GM19351 (cell line): ENCODE measurements at regions not wholly inside any gene's neighbourhood (a gene's known extent, or its start where the extent isn't known, plus 50 kb on each side); places are given as distances from the start of the nearest gene placed in this dataset.

ENCODE experiments used
- ATAC-seq: cut with Tn5 transposase; IDR thresholded peaks from one replicate; pipeline ENCODE4 v1.9.1; 2021; ENCODE audit warnings: mild to moderate bottlenecking, moderate library complexity; ENCODE audit not compliant: unreplicated experiment

DNA sequence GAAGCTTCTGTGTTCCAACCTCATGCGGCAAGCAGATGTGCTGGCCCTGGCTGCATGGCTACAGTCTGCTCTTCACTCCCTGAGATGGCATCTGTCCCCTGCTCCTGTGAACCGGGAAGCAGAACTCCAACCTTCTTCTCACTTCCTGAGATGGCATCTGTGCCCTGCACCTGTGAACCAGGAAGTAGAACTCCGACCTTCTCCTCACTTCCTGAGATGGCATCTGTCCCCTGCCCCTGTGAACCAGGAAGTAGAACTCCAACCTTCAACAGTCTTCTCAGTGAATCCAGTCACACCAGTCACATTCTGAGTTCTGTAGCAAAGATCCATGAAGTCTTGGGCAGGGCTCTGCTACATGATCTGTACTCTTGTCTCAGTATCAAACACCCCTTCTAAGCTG is 887.2 kb upstream of the KLHL29 start:
- ATAC-seq = no peak

DNA sequence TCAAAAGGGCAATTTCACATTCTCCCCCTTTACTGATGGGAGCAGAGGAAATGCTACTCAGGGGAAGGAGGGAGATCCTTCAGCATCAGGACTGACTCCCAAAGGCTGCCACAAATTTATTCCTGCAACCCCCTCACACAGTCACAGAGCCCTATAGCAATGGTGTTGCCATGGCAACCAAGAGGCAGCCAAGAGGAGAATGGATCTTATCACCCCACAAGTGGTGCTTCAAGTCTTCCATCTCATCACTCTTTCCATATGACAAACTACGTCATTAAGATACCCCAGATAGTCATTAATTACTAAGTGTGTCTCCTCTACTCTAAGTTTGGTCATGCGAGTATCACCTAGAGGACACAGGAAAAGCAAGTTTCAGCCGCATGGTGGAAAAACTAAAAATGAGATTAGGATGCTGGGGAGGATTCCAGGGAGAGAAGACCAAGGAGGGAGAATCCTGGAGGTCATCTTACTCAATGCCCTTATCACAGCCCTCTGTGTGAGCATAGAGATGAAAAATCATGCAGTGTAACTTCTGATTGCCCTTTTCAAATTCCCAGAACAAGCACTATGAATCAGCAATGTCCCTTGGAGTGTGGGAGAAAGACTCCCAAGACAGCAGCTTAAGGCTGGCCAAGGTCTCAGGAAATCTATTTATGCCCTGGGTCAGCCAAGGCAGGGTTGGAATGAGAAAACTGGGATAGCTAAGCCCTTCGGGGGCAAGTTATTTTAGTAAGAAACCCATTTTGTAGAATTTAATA is 885.7 kb upstream of the KLHL29 start:
- ATAC-seq = no peak

DNA sequence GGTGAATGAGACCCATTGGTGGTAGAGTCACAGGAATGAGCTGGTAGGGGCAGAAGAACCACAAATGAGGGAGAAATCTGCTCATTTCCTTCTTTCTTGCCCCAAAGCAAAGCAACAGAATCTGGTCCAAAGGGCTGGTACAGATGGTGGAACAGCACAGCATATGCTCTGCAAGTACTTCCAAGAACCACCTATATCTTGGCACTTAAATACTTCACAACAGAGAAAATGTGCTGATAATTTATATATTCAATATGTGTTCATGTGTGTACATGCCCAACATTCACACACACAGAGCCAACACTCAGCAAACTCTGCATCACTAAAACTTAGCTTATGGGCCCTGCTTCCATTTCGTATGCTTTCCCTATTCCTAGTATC is 884.4 kb upstream of the KLHL29 start:
- ATAC-seq = no peak

DNA sequence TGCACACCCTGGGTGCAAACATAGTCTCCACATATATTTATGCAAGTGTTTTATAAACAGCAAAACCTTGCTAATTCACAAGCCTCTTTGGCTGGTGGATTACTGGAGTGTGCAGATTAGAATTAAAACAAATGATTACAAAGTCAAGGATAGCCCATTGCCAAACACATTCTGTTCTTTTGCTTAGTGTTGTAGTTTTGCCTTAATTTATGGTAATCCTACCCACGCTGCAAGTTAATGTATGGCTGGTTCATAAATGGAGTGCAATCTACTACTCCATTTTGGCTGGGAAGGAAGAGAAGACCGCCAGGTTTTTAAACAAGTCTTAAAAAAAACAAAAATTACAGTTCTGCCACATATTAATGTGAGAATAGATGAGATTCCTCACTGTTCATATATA is 883.1 kb upstream of the KLHL29 start:
- no peak for ATAC-seq

DNA sequence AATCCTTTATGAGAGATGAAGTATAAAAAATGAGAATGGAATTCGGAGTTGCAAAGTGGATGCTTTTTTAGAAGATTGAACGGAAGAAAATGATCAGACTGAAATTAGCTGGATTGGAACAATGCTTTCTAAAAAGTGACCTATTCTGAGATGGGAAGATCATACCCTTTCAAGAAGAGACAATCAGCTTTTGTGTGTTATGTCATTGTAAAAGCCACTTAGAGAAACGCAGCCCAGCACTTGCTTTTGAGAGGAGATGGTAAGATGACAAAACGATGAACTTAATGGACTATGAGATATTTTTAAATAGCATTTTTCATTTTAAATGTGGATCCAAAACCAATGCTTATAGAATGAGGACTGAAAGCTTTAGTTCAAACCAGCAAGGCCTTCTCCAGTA is 871.4 kb upstream of the KLHL29 start:
- no peak for ATAC-seq

DNA sequence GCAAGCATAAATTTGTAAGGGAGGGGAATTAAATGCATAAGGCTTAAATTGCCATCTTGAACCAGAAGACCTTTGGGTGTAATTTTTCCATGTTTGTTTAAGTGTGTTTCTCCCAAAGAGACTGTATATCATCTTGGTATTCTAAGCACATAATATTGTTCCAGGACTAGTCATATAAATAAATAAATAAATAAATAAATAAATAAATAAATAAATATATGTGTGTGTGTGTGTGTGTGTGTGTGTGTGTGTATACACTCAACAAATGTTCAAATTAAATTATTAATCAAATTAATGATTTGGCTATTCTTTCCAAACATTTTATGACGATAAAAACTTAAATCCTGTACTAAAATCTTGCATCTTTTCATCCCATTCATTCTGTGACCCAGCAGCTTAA is 867.8 kb upstream of the KLHL29 start:
- no peak for ATAC-seq

DNA sequence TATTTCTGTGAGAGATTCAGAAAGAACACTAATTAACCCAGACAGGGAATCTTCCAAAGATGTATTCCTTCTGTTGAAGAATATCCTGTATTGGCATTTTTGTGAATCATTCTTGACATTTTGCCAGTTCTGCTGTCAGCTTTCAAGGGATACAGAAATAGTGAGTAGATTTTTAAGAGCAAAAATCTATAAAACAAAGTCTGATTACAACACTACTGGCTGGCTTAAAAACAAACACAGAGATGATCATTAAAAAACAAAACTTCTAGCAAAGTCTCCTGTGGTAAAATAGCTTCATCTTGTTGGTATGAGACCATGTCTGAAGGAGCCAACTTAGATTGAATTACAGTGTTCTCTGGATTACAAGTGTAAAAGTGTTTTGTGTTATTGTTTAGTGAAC is 866.3 kb upstream of the KLHL29 start:
- no peak for ATAC-seq

DNA sequence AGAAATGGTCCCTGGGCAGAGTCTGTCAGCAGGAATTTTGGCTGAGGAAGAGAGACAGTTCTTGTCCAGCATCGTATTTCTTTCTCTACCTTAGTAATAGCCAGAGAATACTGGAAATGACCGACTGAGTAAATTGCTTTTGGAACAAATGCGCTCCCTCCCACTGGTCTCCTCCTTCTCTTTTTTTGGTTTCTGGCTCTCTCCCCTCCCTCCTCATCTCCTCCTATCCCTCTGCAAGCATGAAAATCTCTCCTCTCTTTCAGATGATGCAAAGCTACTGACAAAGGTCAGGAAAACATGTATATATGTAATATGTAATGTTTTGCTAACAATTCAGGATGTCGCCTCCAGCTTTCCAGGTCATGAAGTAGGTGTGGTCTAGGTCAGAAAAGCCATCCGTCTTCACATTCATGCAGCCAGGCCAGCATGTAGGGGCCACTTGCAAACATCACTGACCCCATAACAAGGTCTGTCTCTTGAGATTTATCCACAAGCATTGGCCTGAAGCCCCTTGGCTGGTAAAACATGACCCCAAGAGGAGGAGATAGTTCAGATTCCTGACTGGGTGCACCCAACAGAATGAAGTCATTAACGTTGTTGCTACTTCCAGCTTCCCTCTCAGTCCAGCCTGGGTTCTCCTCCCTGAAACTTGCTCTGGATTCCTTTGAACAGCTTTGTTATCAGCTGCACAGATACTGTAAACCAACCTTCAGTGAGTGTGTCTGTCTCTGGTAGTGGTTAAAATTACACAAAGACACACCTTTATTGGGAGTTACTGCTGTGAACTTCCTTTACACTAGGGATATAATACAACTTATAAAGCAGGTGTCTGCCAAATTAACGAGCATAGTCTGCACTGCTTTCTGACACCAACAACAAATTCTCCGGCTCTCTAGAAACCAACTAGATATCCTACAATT is 864.4 kb upstream of the KLHL29 start:
- no peak for ATAC-seq

DNA sequence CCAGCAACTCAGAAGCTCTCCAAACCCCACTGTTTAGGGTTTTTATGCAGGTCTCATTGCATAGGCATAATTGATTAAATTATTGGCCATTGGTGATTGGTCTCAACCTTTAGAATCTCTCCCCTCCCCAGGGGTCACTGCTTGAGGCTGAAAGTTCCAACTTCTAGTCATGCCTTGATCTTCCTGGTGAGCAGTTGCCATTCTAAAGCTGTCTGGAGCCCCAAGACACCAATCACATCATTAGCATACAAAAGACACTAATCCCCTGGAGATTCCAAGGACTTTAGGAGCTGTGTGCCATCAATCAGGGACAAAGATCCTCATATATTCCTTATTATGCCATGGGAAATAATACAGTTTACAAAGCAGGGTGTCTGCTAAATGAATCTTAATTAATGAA is 863.4 kb upstream of the KLHL29 start:
- no peak for ATAC-seq

DNA sequence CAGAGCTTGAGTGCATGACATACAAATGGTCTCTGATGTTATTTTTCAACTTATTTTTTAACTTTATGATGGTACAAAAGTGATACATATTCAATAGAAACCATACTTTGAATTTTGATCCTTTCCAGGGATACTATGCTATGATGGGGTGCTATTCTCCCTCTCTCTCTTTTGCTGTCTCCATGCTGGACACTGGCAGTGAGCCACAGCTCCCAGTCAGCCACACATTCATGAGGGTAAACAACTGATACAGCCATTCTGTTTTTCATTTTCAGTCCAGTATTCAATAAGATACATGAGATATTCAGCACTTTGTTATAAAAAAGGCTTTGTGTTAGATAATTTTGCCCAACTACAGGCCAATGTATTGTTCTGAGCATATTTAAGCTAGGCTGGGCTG is 859.3 kb upstream of the KLHL29 start:
- ATAC-seq = no peak

DNA sequence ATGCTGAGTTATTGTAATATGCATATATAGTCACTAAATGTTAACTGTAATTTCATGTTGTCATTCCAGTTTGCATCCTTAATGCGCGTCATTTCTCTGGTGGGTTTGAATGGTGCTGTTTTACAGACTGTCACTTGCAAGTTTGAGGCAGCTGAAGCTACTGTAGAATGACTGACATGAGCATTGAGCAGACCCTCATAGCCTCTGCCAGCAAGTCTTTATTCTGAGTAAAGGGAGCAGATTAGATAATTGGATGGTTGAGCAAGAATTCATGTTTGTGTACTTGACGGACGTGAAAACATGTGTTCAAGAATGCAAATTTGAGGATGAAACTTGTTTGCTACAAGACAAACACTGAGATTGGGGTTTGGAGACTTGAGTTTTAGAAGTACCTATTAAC is 854.8 kb upstream of the KLHL29 start:
- no peak for ATAC-seq

DNA sequence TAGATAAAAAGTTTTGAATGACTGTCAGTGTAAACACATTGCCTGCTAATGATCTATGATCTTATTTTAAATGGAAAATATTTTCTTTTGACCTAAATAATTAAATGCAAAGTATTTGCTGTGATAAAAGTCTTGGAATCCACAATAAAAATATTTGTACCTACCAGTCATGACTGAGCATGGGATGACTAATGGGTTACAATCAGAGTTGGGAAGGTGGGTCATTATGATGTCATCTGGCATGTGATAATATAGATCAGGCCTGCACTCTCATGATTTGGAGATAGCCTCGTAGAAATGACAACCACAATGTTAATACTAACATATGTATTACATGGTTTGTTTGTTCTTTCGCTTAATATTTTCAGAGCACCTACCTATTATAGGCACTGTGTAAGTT is 848.8 kb upstream of the KLHL29 start:
- ATAC-seq = no peak

DNA sequence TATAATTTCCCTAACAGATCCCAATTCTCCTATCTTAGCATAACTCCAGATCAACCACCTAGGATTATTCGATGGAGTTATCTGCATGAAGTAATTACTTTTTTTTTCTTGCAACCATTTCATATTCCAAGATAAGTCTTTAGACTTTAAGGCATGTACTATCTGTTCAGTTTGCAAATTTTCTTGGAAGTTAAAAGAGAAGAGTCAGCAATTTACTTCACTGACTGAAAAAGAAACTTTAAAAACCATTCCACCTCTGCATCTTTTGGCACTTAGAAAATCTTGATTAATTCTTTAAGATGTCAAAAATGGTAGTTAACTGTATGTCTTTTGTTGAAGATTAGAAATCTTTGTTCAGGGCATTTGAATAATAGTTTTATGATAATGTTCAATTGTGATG is 830.5 kb upstream of the KLHL29 start:
- no peak for ATAC-seq

DNA sequence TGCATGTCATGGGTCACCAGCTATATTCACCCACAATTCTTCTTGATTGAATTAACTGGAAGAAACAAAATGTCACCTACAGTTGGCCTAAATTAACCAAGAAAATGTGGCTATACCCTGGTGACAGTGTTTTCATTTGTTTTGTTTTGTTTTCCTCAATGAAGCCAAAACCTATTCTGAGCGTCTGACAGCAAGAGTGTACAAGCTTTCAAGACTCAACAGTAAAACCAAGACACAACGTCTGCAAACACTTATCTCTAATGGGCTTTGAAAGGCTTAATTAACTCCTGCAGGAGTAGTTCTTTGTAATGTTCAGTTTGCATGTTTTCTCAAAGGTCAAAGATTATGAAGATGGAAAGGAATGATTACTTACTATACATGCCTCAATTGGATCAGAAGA is 827.6 kb upstream of the KLHL29 start:
- no peak for ATAC-seq

DNA sequence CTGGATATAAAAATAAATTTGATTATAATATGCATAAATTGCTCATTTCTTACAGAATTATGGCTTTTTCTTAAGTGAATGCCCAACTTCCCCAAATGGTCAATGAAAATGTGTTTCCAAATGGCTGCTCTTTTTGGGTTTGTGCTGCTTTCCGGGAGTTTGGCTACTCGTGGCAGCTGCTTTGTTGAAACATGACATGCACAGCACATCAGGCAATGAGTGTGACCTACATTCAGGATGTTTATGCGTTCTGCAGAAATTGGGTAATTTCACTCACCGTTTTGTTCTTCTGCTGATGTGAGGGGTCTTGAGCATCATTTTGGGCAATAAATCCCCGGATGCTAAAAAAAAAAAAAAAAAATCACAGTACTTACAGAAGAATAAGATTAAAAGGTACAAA is 825.0 kb upstream of the KLHL29 start:
- no peak for ATAC-seq

DNA sequence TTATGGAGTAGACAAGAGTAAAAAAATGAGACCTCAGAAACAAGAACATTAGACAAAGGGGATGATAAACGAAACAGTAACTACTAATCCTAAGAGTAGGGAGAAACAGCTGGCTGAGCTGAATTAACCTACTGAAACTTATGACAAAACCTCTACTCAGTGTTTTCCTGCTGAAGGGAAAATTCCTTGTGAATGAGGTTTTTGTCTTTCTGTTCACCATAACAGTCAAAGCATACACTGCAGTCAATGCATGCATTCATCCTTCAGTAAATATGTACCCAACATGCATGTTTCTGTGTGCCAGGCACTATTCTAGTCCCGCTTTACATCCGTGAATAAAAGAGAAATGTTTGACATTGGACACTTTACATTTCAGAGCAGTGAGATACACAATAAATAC is 805.6 kb upstream of the KLHL29 start:
- no peak for ATAC-seq

DNA sequence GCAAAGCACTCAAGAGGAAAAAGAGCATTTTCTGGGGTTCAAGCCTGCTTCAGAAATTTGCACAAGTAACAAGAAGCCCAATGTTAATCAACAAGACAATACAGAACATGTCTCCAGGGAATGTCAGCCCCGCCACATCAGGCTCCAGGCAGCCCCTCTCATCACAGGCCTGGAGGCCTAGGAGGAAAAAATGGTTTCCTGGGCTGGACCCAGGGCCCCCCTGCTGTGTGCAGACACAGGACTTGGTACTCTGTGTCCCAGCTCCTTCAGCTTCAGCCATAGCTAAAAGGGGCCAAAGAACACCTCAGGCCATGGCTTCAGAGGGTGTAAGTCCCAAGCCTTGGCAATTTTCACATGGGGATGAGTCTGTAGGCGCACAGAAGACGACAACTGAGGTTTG is 802.9 kb upstream of the KLHL29 start:
- ATAC-seq = no peak

DNA sequence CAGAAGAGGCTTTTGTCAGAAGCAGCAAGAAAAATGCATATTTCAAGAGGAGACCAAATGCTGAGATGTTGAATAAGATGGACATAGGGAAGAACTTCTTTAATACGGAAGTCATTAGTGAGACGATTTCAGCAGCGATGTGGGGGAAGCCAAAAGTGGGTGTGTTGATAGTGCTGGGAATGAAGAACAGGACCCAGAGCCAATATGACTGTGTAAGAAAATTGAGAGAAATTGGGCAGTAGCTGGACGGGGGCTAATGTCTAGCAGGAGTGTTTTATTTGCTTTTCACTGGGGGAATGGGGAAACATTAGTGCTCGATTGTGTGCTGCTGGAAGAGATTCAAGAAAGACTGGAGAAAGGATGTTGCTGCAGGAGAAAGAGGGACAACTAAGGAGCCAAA is 788.7 kb upstream of the KLHL29 start:
- no peak for ATAC-seq

DNA sequence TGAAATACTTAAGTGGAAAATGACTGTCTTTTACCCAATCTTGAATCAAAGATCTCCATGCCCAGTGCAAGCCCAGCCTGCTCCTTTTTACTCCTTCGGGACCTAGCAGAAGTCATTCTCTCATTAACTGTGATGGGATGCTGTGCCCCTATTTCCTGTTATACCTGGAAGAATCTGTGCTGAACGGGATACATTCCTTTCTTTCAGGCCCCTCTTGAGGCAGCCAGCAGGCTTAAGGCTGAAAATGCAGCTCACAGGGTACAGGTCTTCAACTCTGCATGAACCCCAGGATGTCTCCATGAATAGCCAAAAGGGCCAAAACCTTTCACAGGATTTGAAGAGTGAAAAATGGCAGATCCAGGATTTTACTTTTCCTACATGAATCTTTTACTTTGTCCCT is 784.8 kb upstream of the KLHL29 start:
- no peak for ATAC-seq

DNA sequence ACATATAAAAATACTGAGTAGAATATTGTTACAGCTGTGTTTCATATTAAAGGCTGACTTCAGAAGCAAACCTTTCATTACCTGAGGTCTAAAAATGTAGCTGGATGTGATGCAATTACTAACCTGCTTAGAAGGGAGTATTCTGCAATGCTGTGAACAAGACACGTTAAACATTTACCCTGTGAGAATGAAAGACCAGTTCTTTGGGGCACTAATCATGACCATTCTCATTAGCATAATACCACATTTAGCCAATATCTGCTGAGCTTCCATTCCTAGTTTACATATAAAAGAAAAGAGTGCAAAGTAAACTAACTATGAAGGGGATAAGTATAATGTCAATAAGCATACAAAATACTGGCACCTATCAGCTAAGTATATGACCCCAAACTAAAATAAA is 784.0 kb upstream of the KLHL29 start:
- no peak for ATAC-seq

DNA sequence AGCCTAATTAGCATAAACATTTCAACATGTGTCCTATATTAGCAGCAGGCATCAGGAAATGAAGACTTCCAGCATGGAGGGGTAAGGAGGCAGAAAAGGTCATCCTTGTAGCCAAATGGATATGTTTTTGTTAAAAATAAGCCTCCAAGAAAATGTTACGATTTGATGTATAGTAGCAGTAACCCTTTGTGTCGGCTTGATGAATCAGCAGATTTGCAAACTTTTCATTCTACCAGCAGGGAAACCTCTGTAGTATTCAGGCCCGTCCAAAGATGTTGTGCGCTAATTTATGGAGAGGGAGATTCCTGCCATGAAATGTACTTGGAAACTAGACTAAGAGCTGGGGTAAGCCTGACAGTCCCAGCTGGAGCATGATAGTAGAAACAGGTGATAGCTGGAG is 780.8 kb upstream of the KLHL29 start:
- ATAC-seq = no peak

DNA sequence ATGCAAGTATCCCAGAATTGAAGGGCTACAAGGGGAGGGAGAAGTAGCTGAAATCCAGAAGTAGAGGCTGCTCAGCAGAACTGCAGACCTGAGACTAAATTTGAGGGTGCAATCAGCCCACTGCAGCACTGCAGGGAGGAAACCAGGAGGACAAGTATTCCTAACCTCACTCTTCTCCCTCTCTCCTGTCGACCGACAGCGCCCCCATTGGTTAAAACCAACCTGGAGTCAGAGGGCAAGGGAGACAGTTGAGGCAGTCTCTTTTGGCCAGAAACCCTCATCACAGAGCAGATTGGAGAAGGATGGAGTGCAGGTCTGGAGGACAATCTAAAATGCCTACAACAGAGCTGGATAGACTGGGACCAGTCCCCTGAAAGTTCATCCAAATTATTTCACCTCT is 768.9 kb upstream of the KLHL29 start:
- ATAC-seq = no peak
